PC-3 (cell line): ENCODE measurements at regions not wholly inside any gene's neighbourhood (a gene's known extent, or its start where the extent isn't known, plus 50 kb on each side); places are given as distances from the start of the nearest gene placed in this dataset.

Experiments used
- ATAC-seq: fragments of 200-7000 bp; cut with Tn5 transposase; 2 replicates; pipeline ENCODE4 v1.9.1; 2020; ENCODE audit warnings: mild to moderate bottlenecking, moderate library complexity
- BruUV-seq: library from RNA; stranded (reverse); fragments of 400-500 nt; replicated peaks from 2 replicates; lab custom pipeline; 2021; lab: Mats Ljungman, UMichigan
- CTCF ChIA-PET: fragments of 300-600 bp; sonication (Branson Sonifier 250); formaldehyde crosslinking; loops from one replicate; lab custom pipeline; 2022; ENCODE audit warnings: antibody characterized with exemption; lab: Charles Lee
- POLR2A ChIA-PET: fragments of 300-600 bp; sonication (Branson Sonifier 250); formaldehyde crosslinking; loops from one replicate; lab custom pipeline; 2022; ENCODE audit warnings: antibody characterized with exemption; ENCODE audit not compliant: unreplicated experiment; lab: Charles Lee
- DNase-seq: peaks from one replicate; pipeline ENCODE4 v3.0.0-alpha.2; 2015
- H2AFZ ChIP-seq: fragments of 300-600 bp; sonication (generic); 2 replicates; pipeline ENCODE4 v1.6.0; 2016; ENCODE audit warnings: antibody characterized with exemption, low read length
- H3F3A ChIP-seq: fragments of 300-600 bp; sonication (generic); one replicate; pipeline ENCODE4 v1.6.0; 2017; ENCODE audit warnings: antibody characterized with exemption, low read length, control low read depth, mild to moderate bottlenecking; ENCODE audit not compliant: unreplicated experiment
- H3K27ac ChIP-seq: fragments of 300-600 bp; sonication (generic); 2 replicates; pipeline ENCODE4 v1.5.1; 2016; ENCODE audit warnings: mild to moderate bottlenecking, low read length
- H3K27me3 ChIP-seq: fragments of 300-600 bp; sonication (generic); 2 replicates; pipeline ENCODE4 v1.6.1; 2016; ENCODE audit warnings: low read length, mixed read lengths
- H3K36me3 ChIP-seq: fragments of 300-600 bp; sonication (generic); 2 replicates; pipeline ENCODE4 v1.6.1; 2016; ENCODE audit warnings: low read depth, mixed run types, low read length, mixed read lengths
- H3K4me1 ChIP-seq: fragments of 300-600 bp; sonication (generic); 2 replicates; pipeline ENCODE4 v1.5.1; 2016; ENCODE audit warnings: low read length; ENCODE audit not compliant: insufficient read depth
- H3K4me2 ChIP-seq: fragments of 300-600 bp; sonication (generic); 2 replicates; pipeline ENCODE4 v1.6.0; 2016; ENCODE audit warnings: low read length
- H3K4me3 ChIP-seq: fragments of 300-600 bp; sonication (generic); 2 replicates; pipeline ENCODE4 v1.5.1; 2016; ENCODE audit warnings: mild to moderate bottlenecking, low read length, mixed read lengths
- H3K79me2 ChIP-seq: fragments of 300-600 bp; sonication (generic); 2 replicates; pipeline ENCODE4 v1.6.1; 2017; ENCODE audit warnings: low read length, mixed read lengths
- H3K9ac ChIP-seq: fragments of 300-600 bp; sonication (generic); 2 replicates; pipeline ENCODE4 v1.6.0; 2016; ENCODE audit warnings: mild to moderate bottlenecking, low read length
- H3K9me2 ChIP-seq: fragments of 300-600 bp; sonication (generic); replicated peaks from 2 replicates; pipeline ENCODE4 v1.6.1; 2016; ENCODE audit warnings: mixed run types, low read length, mixed read lengths
- H3K9me3 ChIP-seq: fragments of 300-600 bp; sonication (generic); 2 replicates; pipeline ENCODE4 v1.6.1; 2016; ENCODE audit warnings: low read length, mixed read lengths
- H4K20me1 ChIP-seq: fragments of 300-600 bp; sonication (generic); 2 replicates; pipeline ENCODE4 v1.6.1; 2016; ENCODE audit warnings: low read length, mixed read lengths
- CTCF ChIP-seq: fragments of 300-600 bp; sonication (generic); conservative IDR thresholded peaks from 2 replicates; pipeline ENCODE4 v1.5.1; 2017; ENCODE audit warnings: antibody characterized with exemption, low read depth, mild to moderate bottlenecking, low read length
- EZH2 ChIP-seq: fragments of 300-600 bp; sonication (generic); IDR thresholded peaks from one replicate; pipeline ENCODE4 v1.6.1; 2017; ENCODE audit warnings: antibody characterized with exemption, mild to moderate bottlenecking, low read length; ENCODE audit not compliant: unreplicated experiment
- EZH2phosphoT487 ChIP-seq: fragments of 300-600 bp; sonication (generic); IDR thresholded peaks from 2 replicates; pipeline ENCODE4 v1.6.1; 2018; ENCODE audit warnings: mild to moderate bottlenecking, antibody characterized with exemption, low read length, borderline replicate concordance
- intact Hi-C: fragments of 100-400 bp; cut with micrococcal nuclease; formaldehyde crosslinking; loops from 2 replicates; pipeline ENCODE4 v1.9.0; 2023

GRCh38 chr2:239767021-239767905 is 257.9 kb downstream of the NDUFA10 start:
- H3K27me3 ChIP-seq, result peaks cover 86% of the 10 kb centered on the region
- no peak overlapping the region for H2AFZ ChIP-seq
- no peaks in the 10 kb centered on the region for H3K9me2 ChIP-seq
- POLR2A ChIA-PET, result no interaction called here
- H4K20me1 ChIP-seq, result no peaks in the 10 kb centered on the region
- intact Hi-C loops, result no loop called here
- BruUV-seq, result no TSS peak
- no peak for DNase-seq
- H3K36me3 ChIP-seq, result no peaks in the 10 kb centered on the region
- no peaks in the 10 kb centered on the region for H3F3A ChIP-seq
- TF ChIP-seq CTCF, result no peak
- no peak for TF ChIP-seq EZH2phosphoT487
- no peak for TF ChIP-seq EZH2
- CTCF ChIA-PET, result no interaction called here
- H3K4me2 ChIP-seq, result no peak overlapping the region
- H3K9me3 ChIP-seq, result no peaks in the 10 kb centered on the region
- no peak for ATAC-seq
- no peak overlapping the region for H3K27ac ChIP-seq
- H3K4me3 ChIP-seq, result no peak overlapping the region
- no peaks in the 10 kb centered on the region for H3K79me2 ChIP-seq
- H3K4me1 ChIP-seq, result no peaks in the 10 kb centered on the region
- H3K9ac ChIP-seq, result no peak overlapping the region

GRCh38 chr2:239765911-239766310 is 259.2 kb downstream of the NDUFA10 start:
- no TSS peak for BruUV-seq
- Histone ChIP-seq H3K79me2 (no peaks in the 10 kb centered on the region), H4K20me1 (no peaks in the 10 kb centered on the region), H3K4me1 (no peaks in the 10 kb centered on the region), H3F3A (no peaks in the 10 kb centered on the region), H3K4me3 (no peak overlapping the region), H3K27ac (no peak overlapping the region), H3K36me3 (no peaks in the 10 kb centered on the region), H3K9me2 (no peaks in the 10 kb centered on the region), H2AFZ (no peak overlapping the region), H3K27me3 (peaks cover 91% of the 10 kb centered on the region), H3K4me2 (no peak overlapping the region), H3K9ac (no peak overlapping the region), H3K9me3 (no peaks in the 10 kb centered on the region)
- TF ChIP-seq EZH2phosphoT487 (no peak), CTCF (no peak), EZH2 (no peak)
- intact Hi-C loops, result no loop called here
- no peak for DNase-seq
- ChIA-PET POLR2A (no interaction called here), CTCF (no interaction called here)
- no peak for ATAC-seq

GRCh38 chr2:239765076-239765845 is 259.9 kb downstream of the NDUFA10 start:
- Histone ChIP-seq H3K27ac (no peak overlapping the region), H3K79me2 (no peaks in the 10 kb centered on the region), H3K4me1 (no peaks in the 10 kb centered on the region), H3K9me3 (no peaks in the 10 kb centered on the region), H3K27me3 (peaks cover 95% of the 10 kb centered on the region), H4K20me1 (no peaks in the 10 kb centered on the region), H3K9me2 (no peaks in the 10 kb centered on the region), H3K4me3 (no peak overlapping the region), H2AFZ (no peak overlapping the region), H3F3A (no peaks in the 10 kb centered on the region), H3K9ac (no peak overlapping the region), H3K4me2 (no peak overlapping the region), H3K36me3 (no peaks in the 10 kb centered on the region)
- DNase-seq (no peak), ATAC-seq (no peak)
- CTCF ChIA-PET, result no interaction called here
- BruUV-seq, result no TSS peak
- POLR2A ChIA-PET, result no interaction called here
- no peak for TF ChIP-seq EZH2phosphoT487
- TF ChIP-seq CTCF, result no peak
- TF ChIP-seq EZH2, result no peak
- intact Hi-C loops, result no loop called here
